GM10847 (cell line): ENCODE measurements at regions not wholly inside any gene's neighbourhood (a gene's known extent, or its start where the extent isn't known, plus 50 kb on each side); places are given as distances from the start of the nearest gene placed in this dataset.

Source experiments
- POLR2A ChIP-seq: IDR thresholded peaks from 2 replicates; pipeline ENCODE4 v1.6.1; 2011; ENCODE audit not compliant: insufficient read length; ENCODE audit errors: extremely low read depth

DNA sequence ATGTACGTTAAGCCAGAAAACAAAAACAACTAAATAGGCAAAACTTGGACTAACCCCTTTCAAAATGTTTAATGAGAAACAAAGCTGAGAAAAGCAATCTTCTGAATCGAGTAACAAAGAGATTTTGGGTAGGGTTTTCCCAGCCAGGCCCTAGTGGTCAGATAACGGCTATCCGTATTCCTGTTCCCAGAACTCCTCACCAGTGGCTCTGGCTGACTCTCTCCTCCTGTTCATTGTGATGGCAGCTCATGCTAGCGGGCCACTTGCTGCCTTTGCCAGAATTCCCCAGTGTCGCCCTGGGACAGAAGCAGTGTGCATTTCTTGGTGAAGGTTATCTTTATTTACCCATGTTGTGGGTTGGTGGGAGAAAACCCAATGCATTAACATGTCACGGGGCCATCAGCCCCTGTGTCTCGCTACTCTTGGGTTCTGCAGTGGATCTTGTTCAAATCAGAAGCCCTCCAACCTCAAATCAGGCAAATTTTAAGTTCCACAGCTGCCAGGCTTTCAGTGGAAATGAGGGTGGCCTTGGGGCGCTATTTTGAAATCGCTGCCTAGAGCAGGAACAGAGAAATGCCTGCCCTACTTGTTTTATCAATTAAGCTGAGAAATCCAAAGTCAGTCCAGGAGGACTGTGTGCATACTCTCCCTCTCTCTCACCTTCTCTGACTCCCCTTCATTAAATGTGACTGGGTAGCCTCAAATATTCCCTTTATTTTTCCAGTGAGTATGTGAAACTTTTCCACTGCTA, 164.5 kb upstream of the NPVF start:
- TF ChIP-seq POLR2A: no peak

DNA sequence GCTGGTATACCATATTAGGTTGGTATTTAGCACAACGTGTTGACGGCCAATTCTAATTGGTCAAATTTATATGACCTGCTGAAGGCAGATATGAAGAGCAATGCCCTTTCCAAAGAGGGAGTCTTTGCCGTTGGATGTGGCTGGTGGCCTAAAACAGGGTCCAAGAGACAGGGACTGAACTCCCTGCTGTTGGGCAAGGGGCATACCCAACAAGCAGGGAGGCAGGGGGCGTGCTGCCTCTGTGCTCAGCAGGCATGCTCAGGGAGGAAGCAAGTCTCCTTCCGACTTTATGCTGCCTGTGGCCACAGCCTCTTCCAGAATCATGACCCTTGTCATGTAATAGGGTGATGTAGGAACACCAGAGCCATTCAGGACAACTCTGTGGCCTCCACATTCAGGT, 167.7 kb upstream of the NPVF start:
- TF ChIP-seq POLR2A: no peak

DNA sequence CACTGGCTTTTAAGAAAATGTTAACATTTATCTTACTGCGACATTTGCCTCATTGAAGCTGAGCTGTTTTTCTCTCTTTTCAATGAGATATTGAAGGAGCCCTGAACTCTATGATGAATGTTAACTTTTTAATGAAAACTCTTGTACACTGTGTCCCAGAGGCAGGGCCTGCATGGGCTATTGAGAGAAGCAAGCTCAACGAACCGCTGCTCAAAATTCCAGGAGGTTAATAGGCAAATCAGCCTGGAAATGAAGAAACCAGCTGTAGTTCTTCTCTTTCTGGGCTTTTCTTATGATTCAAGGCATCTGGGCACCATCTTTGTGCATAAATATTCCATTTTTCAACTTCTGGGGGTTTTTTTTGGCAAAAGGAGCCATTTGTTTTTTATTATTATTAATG, 168.4 kb upstream of the NPVF start:
- TF ChIP-seq POLR2A: no peak

DNA sequence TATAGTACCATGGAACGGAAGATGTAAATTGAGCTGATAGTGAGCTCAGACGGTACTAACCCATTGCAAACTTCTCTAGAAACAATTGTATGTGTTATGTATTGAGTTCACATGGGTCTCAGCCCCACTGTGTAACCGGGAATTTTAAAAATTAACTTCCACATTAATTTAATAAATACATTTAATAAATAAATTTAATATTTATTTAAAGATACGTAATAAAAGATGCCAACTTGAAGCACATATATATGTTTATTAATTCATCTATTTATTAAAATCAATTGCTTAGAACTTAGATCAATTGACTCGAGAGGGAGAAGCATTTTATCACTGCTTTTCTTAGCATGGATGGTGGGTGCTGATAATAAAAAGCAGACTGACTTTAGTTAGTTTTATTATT, 170.1 kb upstream of the NPVF start:
- TF ChIP-seq POLR2A: no peak

DNA sequence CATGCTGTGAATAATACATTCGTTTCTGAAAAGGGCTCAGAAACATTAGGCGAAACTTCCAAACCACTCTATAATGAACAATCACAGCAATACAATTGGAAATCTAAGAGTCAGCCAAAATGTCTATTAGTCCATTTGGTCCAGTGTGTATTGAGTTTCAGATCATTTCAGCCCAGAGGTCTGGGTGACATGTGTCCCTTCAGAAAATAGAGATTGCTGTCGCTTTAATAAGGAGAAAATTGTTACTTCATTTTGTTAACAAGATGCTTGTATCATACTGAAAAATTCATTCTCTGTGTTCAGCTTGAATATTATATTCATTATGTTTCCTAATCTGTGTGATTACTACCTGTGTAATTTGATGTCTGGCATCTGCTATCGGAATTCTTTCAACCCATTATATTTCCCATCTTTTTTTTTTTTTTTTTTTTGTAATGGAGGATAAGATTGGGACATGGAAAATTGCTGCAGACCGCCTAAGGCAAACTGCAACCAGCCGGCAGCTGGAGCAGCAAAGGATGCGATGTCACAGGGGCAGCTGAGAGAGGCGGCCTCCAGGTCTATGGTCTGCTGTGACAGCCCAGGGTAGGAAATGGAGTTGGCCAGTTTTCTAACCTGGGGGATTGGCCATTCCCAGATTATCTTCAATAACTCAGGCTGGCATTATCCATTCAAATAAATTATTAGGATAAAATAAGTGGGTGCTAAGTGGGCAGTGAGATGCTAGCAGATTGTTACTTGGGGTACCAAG, 170.9 kb upstream of the NPVF start:
- no peak for TF ChIP-seq POLR2A

DNA sequence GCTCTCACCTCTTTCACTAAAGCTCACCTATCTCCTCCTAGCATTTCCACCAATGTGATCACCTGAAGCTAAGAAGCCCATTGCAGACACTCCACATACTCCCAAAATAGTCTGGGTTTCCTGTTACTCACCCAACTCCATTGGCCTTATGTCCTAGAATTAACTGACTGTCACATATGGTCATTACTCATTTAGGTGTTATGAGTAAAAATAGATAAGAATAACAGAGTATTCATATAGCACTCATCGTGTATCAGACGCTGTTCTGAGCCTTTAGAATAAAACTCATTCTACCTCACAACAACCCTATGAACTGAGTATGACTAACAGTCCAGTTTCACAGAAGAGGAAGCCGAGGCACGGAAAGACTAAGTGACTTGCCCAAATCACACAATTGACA, 174.2 kb upstream of the NPVF start:
- TF ChIP-seq POLR2A: no peak

DNA sequence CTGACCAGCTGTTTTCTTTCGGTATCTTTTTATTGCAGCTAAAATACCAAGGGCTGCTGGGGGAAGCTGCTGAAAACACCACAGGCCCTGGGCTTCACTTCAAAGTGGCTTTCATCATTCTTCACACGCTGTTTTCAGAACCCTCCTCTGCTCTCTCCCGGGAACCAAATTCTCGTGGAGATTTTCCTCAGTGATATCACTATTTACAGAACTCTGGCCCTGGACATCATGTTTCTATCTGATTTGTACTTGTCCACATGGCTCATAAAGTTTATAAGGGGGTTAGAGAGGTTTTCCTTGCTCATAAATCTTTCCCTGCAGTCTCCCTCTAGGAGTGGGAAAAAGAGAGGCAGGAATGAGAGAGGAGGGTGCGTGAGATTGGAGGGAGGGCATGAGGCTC, 177.4 kb upstream of the NPVF start:
- no peak for TF ChIP-seq POLR2A

DNA sequence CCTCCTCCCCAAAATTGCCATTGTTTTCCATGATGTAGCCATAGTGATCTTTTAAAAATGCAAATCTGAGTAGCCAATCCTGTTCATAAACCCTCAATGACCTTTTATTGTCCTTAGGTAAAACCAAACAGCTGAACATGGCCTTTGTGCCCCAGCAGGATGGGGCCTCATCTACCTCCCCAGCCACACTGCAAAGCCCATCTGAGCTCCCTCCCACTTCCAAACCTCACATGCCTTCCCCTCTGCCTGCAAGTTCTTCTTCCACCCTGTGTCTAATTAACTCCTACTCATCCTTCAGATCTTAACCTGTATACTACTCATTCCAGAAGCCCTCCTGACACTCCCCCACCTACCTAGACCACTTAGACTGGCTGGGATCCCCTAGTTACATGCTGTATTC, 178.8 kb upstream of the NPVF start:
- TF ChIP-seq POLR2A: no peak

DNA sequence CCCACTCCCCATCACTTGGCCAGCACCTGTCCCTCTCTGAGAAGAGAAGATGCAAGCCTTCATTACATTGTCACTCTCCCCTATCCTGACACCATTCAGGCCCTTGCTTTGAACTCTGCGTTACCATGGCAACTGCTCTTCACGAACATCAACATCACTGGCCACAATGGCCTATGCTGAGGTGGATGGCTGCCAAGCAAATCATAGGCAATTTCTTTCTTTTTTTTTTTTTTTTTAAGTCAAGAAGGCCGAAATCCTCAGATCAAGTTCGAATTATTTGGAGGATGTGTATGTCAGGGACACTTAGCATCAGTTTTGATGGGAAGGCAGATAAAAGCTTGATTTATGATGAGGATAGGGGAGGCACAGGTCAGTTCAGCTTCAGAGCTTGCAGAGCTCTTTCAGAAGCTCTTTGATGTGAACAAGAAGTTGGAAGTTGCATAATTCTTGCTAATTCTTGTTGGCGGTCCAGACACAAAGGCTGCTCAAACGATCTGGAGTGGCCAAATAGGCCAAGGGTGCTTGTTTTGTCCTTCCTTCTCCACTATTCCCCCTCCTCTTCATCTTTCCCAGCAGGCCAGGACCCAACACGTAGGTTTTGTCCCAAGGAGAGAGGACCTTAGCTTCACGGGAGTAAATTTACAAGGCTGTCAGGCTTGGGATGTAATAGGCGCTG, 179.9 kb upstream of the NPVF start:
- TF ChIP-seq POLR2A: no peak

DNA sequence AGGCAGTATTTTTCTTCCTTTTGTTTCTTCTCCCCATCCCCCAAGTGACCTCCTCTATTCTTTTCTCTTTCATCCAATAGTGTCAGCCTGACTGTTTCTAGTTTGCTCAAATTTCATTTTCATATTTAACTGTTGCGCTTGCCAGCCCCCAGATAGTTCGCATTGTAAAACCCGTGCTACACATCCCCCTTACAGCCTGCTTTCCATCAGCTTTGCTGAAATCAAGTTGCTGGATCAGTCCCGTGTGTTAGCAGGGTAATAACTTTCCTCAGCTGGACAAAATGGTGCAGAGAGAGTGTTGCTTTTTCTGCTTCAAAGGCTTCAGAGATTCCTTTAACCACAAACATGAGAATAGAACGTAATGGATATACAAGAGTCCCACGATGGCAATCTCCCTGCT, 180.6 kb upstream of the NPVF start:
- TF ChIP-seq POLR2A: no peak

DNA sequence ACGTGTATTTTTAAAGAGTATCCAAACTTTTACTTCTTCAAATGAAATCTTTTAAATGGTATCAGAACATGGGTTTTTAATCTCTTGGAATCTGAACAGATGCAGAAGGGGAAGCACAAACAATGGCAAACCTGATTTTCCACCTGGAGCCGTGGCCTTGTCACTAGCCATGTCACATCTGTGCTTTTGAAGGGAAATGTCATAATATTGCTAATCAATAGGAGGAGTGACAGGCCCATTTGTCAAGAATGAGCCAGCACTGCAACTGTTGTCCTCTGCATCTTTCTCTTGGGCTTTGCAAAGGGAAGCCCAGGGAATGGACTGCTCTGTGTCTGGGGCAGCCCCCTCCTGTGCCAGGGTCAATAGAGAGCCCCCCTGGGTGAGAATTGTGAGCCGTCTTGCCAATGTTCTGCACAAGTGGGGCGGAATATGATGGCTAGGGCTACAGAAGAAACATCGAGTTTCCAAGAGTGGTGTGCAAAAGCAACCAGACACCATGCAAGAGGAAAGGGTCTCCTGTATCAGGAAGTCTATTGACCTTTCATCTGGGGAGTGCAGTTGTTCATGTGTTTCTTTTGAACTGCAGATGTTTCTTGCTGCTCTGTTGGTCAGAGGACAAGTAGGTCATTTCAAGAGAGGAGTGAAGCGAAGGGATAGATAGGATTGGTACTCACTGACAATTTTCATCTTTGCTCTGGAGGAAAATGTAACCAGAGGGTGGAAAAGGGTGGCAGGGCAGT, 181.8 kb upstream of the NPVF start:
- no peak for TF ChIP-seq POLR2A

DNA sequence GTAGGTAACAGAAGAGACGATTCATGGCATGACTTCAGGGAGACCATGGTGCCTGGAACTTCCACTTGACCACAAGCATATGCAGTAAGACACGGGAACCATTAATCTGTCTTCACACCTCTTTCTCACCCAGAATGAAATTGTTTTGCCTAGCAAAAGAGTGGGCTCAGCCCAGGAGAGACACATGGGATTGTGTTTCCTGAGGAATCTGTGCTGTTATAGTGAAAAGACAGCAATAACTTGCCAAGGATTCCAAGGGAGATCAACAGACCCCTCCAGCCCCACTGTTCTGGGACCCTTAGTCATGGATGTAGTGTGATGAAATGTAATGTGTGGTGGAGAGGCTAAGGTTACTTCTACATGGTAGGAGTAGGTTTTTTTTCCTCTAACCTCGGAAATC, 192.5 kb upstream of the NPVF start:
- TF ChIP-seq POLR2A: no peak

DNA sequence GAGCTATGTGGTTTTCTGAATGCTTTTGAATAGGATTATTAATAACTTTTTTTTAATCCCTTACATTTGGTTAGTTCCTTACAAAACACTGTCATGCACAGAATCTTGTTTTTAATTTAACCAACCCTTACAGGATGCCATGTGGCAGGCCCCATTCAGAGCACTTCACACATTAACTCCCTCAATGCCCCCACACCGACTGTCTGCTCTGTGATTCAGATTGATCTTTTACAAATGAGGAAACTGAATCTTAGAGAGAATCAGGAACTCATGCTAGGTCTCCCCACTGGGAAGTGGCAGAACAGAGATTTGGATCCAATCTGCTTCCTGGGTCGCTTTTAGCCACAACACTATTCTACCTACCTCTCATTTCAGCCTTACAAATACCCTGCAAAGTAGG, 195.8 kb upstream of the NPVF start:
- no peak for TF ChIP-seq POLR2A

DNA sequence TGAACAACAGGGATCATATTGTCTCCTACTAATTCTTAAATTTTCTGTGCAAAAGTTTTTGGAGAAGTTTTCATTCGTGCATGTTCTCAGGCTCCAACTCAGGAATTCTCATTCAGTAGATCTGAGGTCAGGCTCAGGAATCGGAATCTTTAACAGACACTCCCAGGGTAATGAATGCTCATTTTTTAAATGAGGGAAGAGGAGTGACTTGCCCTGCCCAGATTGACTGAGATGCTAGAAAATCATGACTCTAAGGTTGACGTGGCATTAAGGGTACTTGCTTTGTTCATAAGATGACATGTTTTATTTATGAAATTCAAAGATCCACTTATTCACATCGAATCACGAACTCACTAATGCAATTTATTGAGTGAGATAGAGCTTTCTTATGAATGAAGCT, 196.6 kb upstream of the NPVF start:
- no peak for TF ChIP-seq POLR2A

DNA sequence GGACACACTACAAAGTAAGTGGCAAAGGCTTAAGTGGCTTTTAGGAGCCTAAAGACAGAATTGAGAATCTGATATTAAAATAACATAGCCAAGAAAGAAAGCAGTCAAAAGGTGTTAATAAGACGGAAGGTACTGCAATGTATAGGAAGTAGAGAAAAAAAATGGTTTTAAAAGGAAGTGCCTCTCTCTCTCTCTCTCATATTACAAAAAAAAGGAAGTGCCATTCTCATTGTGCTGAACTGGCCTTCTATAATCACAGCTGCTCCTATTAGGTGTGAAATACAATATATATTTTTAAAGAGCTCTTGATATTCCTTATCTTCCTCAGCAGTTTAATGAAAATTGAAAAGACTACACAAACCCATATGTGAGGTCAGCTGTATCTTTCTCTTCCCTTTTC, 199.4 kb upstream of the NPVF start:
- no peak for TF ChIP-seq POLR2A

DNA sequence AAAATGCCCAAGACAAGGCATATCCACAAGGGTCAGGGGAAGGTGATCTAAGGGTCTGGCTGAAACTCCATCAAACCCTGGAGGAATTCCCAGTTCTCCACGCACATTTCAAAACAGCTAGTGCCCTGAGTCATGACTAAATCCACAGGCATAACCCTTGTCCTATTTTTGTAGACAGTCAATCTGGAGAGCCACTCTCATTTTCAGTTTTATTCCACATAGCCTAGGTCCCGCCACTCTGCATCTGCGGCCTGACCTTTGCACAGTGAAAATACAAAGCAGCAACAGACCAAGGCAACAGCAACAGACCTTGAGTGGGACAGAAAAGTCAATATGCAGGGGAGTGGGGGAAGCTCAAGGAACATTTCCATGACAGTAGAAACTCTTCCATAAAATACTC, 201.4 kb upstream of the NPVF start:
- no peak for TF ChIP-seq POLR2A
